ENCODE measurements at regions not wholly inside any gene's neighbourhood (a gene's known extent, or its start where the extent isn't known, plus 50 kb on each side); places are given as distances from the start of the nearest gene placed in this dataset.

DNA sequence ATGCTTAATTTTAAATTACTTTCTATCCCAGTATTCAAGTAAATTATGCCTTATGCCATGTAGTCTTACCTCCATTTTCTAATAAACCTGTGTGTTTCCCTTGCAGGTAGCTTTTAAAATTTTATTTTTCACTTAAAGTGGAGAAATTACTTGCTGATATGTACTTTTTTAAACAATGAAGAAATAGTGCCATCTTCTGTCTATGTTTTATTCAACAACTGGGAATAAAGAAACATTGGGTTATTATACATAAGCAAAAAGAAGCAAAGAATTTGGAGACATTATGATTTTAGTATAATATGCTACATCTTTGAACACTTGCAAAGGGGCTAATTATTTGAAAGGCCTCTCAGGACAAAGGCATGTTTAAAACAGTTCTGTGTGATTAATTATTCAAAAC lies 1912.9 kb downstream of the MRPL39 start:
- TF ChIP-seq, protein P1, sequence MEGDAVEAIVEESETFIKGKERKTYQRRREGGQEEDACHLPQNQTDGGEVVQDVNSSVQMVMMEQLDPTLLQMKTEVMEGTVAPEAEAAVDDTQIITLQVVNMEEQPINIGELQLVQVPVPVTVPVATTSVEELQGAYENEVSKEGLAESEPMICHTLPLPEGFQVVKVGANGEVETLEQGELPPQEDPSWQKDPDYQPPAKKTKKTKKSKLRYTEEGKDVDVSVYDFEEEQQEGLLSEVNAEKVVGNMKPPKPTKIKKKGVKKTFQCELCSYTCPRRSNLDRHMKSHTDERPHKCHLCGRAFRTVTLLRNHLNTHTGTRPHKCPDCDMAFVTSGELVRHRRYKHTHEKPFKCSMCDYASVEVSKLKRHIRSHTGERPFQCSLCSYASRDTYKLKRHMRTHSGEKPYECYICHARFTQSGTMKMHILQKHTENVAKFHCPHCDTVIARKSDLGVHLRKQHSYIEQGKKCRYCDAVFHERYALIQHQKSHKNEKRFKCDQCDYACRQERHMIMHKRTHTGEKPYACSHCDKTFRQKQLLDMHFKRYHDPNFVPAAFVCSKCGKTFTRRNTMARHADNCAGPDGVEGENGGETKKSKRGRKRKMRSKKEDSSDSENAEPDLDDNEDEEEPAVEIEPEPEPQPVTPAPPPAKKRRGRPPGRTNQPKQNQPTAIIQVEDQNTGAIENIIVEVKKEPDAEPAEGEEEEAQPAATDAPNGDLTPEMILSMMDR (IDR thresholded peaks at IDR 0.05): no peak
- no peak for TF ChIP-seq EZH2 (IDR thresholded peaks at IDR 0.05; ENCODE audit: borderline replicate concordance, insufficient read depth, low read depth, low read length, poor library complexity, severe bottlenecking)

All from B cell (primary cell).